ENCODE measurements at regions not wholly inside any gene's neighbourhood (a gene's known extent, or its start where the extent isn't known, plus 50 kb on each side); places are given as distances from the start of the nearest gene placed in this dataset.

GRCh38 chr11:45456686-45457085, 170.5 kb upstream of the SYT13 start:
- no peak for TF ChIP-seq POLR2A (IDR thresholded peaks at IDR 0.05; ENCODE audit: low read depth, low read length)
- no peak for TF ChIP-seq CTCF (IDR thresholded peaks at IDR 0.05; ENCODE audit: extremely low read depth in 1 of 2, insufficient read depth in 1 of 2, low read depth in 1 of 2, low read length in 2 of 2)
- TF ChIP-seq MYC (IDR thresholded peaks at IDR 0.05; ENCODE audit: low read depth, low read length), result no peak
- TF ChIP-seq POLR2AphosphoS5 (IDR thresholded peaks at IDR 0.05; ENCODE audit: insufficient read depth, low read depth, low read length), result no peak
- no peak for TF ChIP-seq EZH2 (IDR thresholded peaks at IDR 0.05; ENCODE audit: borderline replicate concordance, low read depth, low read length, severe bottlenecking)

Measured in endothelial cell of umbilical vein (primary cell).